WERI-Rb-1 (cell line): ENCODE measurements at regions not wholly inside any gene's neighbourhood (a gene's known extent, or its start where the extent isn't known, plus 50 kb on each side); places are given as distances from the start of the nearest gene placed in this dataset.

ENCODE experiments used
- DNase-seq: peaks from one replicate; pipeline ENCODE4 v3.0.0-alpha.2; 2020
- H3K27ac ChIP-seq: fragments of 250-450 bp; sonication (Bioruptor Pico); 2 replicates; pipeline ENCODE4 v1.5.1; 2020; ENCODE audit warnings: mild to moderate bottlenecking, moderate library complexity
- H3K27me3 ChIP-seq: fragments of 250-450 bp; sonication (Bioruptor Pico); 2 replicates; pipeline ENCODE4 v1.5.1; 2021; ENCODE audit warnings: mild to moderate bottlenecking, low read depth, moderate library complexity; ENCODE audit not compliant: insufficient read depth, severe bottlenecking
- H3K36me3 ChIP-seq: fragments of 250-450 bp; sonication (Bioruptor Pico); 2 replicates; pipeline ENCODE4 v1.5.1; 2020; ENCODE audit warnings: mild to moderate bottlenecking, moderate library complexity
- H3K4me3 ChIP-seq: 2 replicates; pipeline ENCODE4 v1.5.1; 2011; ENCODE audit warnings: low read depth, mild to moderate bottlenecking, control low read depth, low read length
- H3K9me3 ChIP-seq: fragments of 250-450 bp; sonication (Bioruptor Pico); 2 replicates; pipeline ENCODE4 v1.5.1; 2021; ENCODE audit warnings: mild to moderate bottlenecking, moderate library complexity; ENCODE audit not compliant: severe bottlenecking
- TF ChIP-seq, protein P1 (sequence below): IDR thresholded peaks from 2 replicates; pipeline ENCODE4 v1.5.1; 2011; ENCODE audit warnings: low read depth, mild to moderate bottlenecking, control low read depth, inconsistent platforms, low read length

GRCh38 chr6:159565181-159565710, 127.8 kb downstream of the SOD2 start:
- Histone ChIP-seq H3K27me3 (peaks cover 20% of the 10 kb centered on the region), H3K4me3 (no peak overlapping the region), H3K36me3 (no peaks in the 10 kb centered on the region), H3K27ac (no peak overlapping the region), H3K9me3 (peaks cover 8% of the 10 kb centered on the region)
- TF ChIP-seq, protein P1, sequence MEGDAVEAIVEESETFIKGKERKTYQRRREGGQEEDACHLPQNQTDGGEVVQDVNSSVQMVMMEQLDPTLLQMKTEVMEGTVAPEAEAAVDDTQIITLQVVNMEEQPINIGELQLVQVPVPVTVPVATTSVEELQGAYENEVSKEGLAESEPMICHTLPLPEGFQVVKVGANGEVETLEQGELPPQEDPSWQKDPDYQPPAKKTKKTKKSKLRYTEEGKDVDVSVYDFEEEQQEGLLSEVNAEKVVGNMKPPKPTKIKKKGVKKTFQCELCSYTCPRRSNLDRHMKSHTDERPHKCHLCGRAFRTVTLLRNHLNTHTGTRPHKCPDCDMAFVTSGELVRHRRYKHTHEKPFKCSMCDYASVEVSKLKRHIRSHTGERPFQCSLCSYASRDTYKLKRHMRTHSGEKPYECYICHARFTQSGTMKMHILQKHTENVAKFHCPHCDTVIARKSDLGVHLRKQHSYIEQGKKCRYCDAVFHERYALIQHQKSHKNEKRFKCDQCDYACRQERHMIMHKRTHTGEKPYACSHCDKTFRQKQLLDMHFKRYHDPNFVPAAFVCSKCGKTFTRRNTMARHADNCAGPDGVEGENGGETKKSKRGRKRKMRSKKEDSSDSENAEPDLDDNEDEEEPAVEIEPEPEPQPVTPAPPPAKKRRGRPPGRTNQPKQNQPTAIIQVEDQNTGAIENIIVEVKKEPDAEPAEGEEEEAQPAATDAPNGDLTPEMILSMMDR: no peak
- DNase-seq: no peak

DNA sequence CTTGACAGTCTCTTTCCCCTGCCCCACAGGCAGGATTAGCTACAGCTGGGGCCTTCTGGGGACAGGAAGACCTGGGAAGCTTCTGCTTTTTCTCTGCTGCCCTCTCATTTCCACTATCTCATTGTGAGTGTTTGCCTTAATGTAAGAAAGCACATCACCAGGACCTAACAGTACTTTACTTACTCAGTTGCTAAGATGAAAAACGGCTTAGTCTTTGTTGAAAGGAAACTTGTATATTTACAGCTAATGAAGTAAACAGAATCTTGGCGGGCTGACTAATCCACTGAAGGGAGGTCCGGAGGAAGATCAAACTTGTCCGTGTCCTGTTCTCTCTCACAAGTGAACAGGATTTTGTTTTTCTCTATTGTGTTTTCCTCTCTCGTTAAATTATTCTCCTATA, 128.6 kb downstream of the SOD2 start:
- peaks cover 3% of the 10 kb centered on the region for H3K9me3 ChIP-seq
- TF ChIP-seq, protein P1: no peak
- no peak overlapping the region for H3K27ac ChIP-seq
- no peaks in the 10 kb centered on the region for H3K36me3 ChIP-seq
- H3K4me3 ChIP-seq: no peak overlapping the region
- peaks cover 22% of the 10 kb centered on the region for H3K27me3 ChIP-seq
- no peak for DNase-seq

DNA sequence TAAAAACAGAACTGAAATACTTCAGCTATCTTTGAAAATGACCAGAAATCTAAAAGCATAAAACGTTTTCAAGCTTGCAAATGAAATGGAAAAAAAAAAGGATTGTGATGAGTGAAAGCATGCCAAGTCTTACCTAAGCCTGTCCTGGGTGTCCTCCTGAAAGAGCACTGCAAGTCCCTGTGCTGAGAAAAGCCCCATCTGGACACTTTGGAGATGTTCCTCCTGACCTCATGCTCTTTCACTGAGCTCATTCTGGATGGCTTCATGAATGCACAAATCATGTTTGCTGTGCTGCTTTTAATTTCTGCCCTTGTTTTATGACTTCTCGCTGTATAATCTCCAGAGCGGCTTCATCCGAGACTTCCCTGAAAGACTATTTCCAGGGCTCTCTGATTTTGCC, 136.0 kb downstream of the SOD2 start:
- DNase-seq: no peak
- peaks cover 39% of the 10 kb centered on the region for H3K27me3 ChIP-seq
- H3K4me3 ChIP-seq: no peak overlapping the region
- H3K27ac ChIP-seq: no peak overlapping the region
- TF ChIP-seq, protein P1: no peak
- H3K9me3 ChIP-seq: no peaks in the 10 kb centered on the region
- no peaks in the 10 kb centered on the region for H3K36me3 ChIP-seq

- Histone ChIP-seq H3K27me3 (peaks cover 32% of the 10 kb centered on the region), H3K4me3 (no peak overlapping the region), H3K36me3 (no peaks in the 10 kb centered on the region), H3K27ac (no peak overlapping the region), H3K9me3 (no peaks in the 10 kb centered on the region)
- DNase-seq: no peak
- TF ChIP-seq, protein P1: no peak
These were observed 137.8 kb downstream of the SOD2 start for GRCh38 chr6:159555082-159555875.

- DNase-seq: no peak
- Histone ChIP-seq H3K9me3 (no peaks in the 10 kb centered on the region), H3K27me3 (peaks cover 3% of the 10 kb centered on the region), H3K36me3 (no peaks in the 10 kb centered on the region), H3K4me3 (no peak overlapping the region), H3K27ac (no peak overlapping the region)
- TF ChIP-seq, protein P1: no peak
These were observed 151.7 kb downstream of the SOD2 start for GRCh38 chr6:159541296-159541695.
